IMR-90 (cell line): ENCODE measurements at regions not wholly inside any gene's neighbourhood (a gene's known extent, or its start where the extent isn't known, plus 50 kb on each side); places are given as distances from the start of the nearest gene placed in this dataset.

Source experiments
- ATAC-seq: fragments of 200-7000 bp; cut with Tn5 transposase; 2 replicates; pipeline ENCODE4 v1.9.1; 2020; ENCODE audit warnings: low read depth, mild to moderate bottlenecking, moderate library complexity
- BruUV-seq: library from RNA; stranded (reverse); fragments of 400-500 nt; replicated peaks from 2 replicates; lab custom pipeline; 2021; lab: Mats Ljungman, UMichigan
- CTCF ChIA-PET: fragments of 300-600 bp; formaldehyde crosslinking; extraction: SDS; loops from one replicate; lab custom pipeline; 2021; ENCODE audit warnings: antibody characterized with exemption; lab: Yijun Ruan, JAX
- POLR2A ChIA-PET: fragments of 300-600 bp; sonication (Branson Sonifier 250); formaldehyde crosslinking; loops from one replicate; lab custom pipeline; 2022; ENCODE audit warnings: antibody characterized with exemption; ENCODE audit not compliant: unreplicated experiment; lab: Charles Lee
- DNase-seq: peaks from one replicate; pipeline ENCODE4 v3.0.0; 2013
- H2AFZ ChIP-seq: replicated peaks from 2 replicates; pipeline ENCODE3; 2013; ENCODE audit warnings: low read length, mild to moderate bottlenecking; ENCODE audit not compliant: poor library complexity
- H2AK5ac ChIP-seq: 2 replicates; pipeline ENCODE4 v1.6.1; 2013; ENCODE audit warnings: low read depth, low read length, inconsistent platforms
- H2AK9ac ChIP-seq: replicated peaks from 2 replicates; pipeline ENCODE3; 2013; ENCODE audit warnings: mild to moderate bottlenecking, low read depth, low read length, moderate library complexity; ENCODE audit not compliant: poor library complexity
- H2BK120ac ChIP-seq: 2 replicates; pipeline ENCODE4 v1.6.1; 2013; ENCODE audit warnings: low read depth, low read length, inconsistent platforms
- H2BK15ac ChIP-seq: 3 replicates; pipeline ENCODE4 v1.6.1; 2013; ENCODE audit warnings: low read depth, low read length, inconsistent platforms
- H2BK20ac ChIP-seq: 2 replicates; pipeline ENCODE4 v1.6.1; 2013; ENCODE audit warnings: low read depth, mild to moderate bottlenecking, inconsistent platforms, low read length, moderate library complexity
- H2BK5ac ChIP-seq: 2 replicates; pipeline ENCODE4 v1.6.1; 2013; ENCODE audit warnings: mild to moderate bottlenecking, low read depth, low read length, inconsistent platforms; ENCODE audit not compliant: poor library complexity, severe bottlenecking
- H3K14ac ChIP-seq: replicated peaks from 2 replicates; pipeline ENCODE4 v1.6.1; 2013; ENCODE audit warnings: low read depth, low read length, inconsistent platforms
- H3K18ac ChIP-seq: 2 replicates; pipeline ENCODE4 v1.6.1; 2013; ENCODE audit warnings: low read depth, low read length, control low read depth
- H3K23ac ChIP-seq: 2 replicates; pipeline ENCODE4 v1.6.1; 2013; ENCODE audit warnings: low read depth, low read length, inconsistent platforms
- H3K27ac ChIP-seq: 2 replicates; pipeline ENCODE4 v1.5.1; 2013; ENCODE audit warnings: mild to moderate bottlenecking, control low read depth, low read length; ENCODE audit not compliant: insufficient read depth
- H3K27me3 ChIP-seq: 2 replicates; pipeline ENCODE4 v1.6.1; 2013; ENCODE audit warnings: low read length; ENCODE audit not compliant: control insufficient read depth, insufficient read depth
- H3K36me3 ChIP-seq: 2 replicates; pipeline ENCODE4 v1.6.1; 2013; ENCODE audit warnings: low read length, mixed read lengths; ENCODE audit not compliant: control insufficient read depth, insufficient read depth
- H3K4ac ChIP-seq: 2 replicates; pipeline ENCODE4 v1.6.1; 2013; ENCODE audit warnings: low read depth, low read length, inconsistent platforms
- H3K4me1 ChIP-seq: 2 replicates; pipeline ENCODE4 v1.6.1; 2013; ENCODE audit warnings: low read length, mixed read lengths; ENCODE audit not compliant: control insufficient read depth, insufficient read depth
- H3K4me2 ChIP-seq: 2 replicates; pipeline ENCODE4 v1.6.1; 2013; ENCODE audit warnings: low read depth, mild to moderate bottlenecking, control low read depth, low read length, moderate library complexity
- H3K4me3 ChIP-seq: 2 replicates; pipeline ENCODE4 v1.5.1; 2013; ENCODE audit warnings: low read depth, mild to moderate bottlenecking, control low read depth, low read length, moderate library complexity; ENCODE audit not compliant: insufficient read depth
- H3K56ac ChIP-seq: 2 replicates; pipeline ENCODE4 v1.6.1; 2013; ENCODE audit warnings: low read length, inconsistent platforms; ENCODE audit not compliant: insufficient read depth; ENCODE audit errors: extremely low read depth
- H3K79me1 ChIP-seq, 2 experiments: 2 replicates each; pipeline ENCODE4 v1.6.1; 2013; ENCODE audit warnings: low read length in 2 of 2, inconsistent platforms in 1 of 2, low read depth in 1 of 2
- H3K9ac ChIP-seq: 2 replicates; pipeline ENCODE4 v1.6.1; 2013; ENCODE audit warnings: low read depth, low read length, control low read depth
- H3K9me1 ChIP-seq: 2 replicates; pipeline ENCODE4 v1.6.1; 2013; ENCODE audit warnings: low read length, inconsistent platforms; ENCODE audit not compliant: insufficient read depth
- H3K9me3 ChIP-seq: 2 replicates; pipeline ENCODE4 v1.6.1; 2013; ENCODE audit warnings: low read length; ENCODE audit not compliant: control insufficient read depth, insufficient read depth
- H4K20me1 ChIP-seq: 2 replicates; pipeline ENCODE4 v1.6.1; 2013; ENCODE audit warnings: low read length, inconsistent platforms; ENCODE audit not compliant: insufficient read depth
- H4K5ac ChIP-seq: 2 replicates; pipeline ENCODE4 v1.6.1; 2013; ENCODE audit warnings: mild to moderate bottlenecking, low read depth, low read length, control low read depth
- H4K8ac ChIP-seq, 2 experiments: 2 replicates each; pipeline ENCODE4 v1.6.1; 2013; ENCODE audit warnings: low read depth in 2 of 2, low read length in 2 of 2, control low read depth in 1 of 2, inconsistent platforms in 1 of 2
- H4K91ac ChIP-seq: 2 replicates; pipeline ENCODE4 v1.6.1; 2013; ENCODE audit warnings: low read depth, low read length, inconsistent platforms; ENCODE audit not compliant: insufficient read depth
- BHLHE40 ChIP-seq: fragments of 150-350 bp; IDR thresholded peaks from 2 replicates; pipeline ENCODE4 v1.6.1; 2016; ENCODE audit warnings: mild to moderate bottlenecking, low read depth, low read length
- CEBPB ChIP-seq: IDR thresholded peaks from 2 replicates; pipeline ENCODE4 v1.6.1; 2012; ENCODE audit warnings: low read depth, low read length, improper control_type of control experiment
- CHD1 ChIP-seq: IDR thresholded peaks from 2 replicates; pipeline ENCODE4 v1.6.1; 2012; ENCODE audit warnings: low read depth, low read length, improper control_type of control experiment
- ELK1 ChIP-seq: fragments of 150-350 bp; IDR thresholded peaks from 2 replicates; pipeline ENCODE4 v1.6.1; 2016; ENCODE audit warnings: low read depth, mild to moderate bottlenecking, low read length, moderate library complexity, borderline replicate concordance
- FOS ChIP-seq: fragments of 150-350 bp; IDR thresholded peaks from 2 replicates; pipeline ENCODE4 v1.6.1; 2016; ENCODE audit warnings: low read depth, low read length
- MAFK ChIP-seq: IDR thresholded peaks from 2 replicates; pipeline ENCODE4 v1.6.1; 2012; ENCODE audit warnings: low read depth, low read length, improper control_type of control experiment
- MAZ ChIP-seq: IDR thresholded peaks from 2 replicates; pipeline ENCODE4 v1.6.1; 2012; ENCODE audit warnings: low read depth, mild to moderate bottlenecking, low read length, improper control_type of control experiment, moderate library complexity, borderline replicate concordance
- MXI1 ChIP-seq: IDR thresholded peaks from 2 replicates; pipeline ENCODE4 v1.6.1; 2012; ENCODE audit warnings: low read depth, mild to moderate bottlenecking, low read length, moderate library complexity, borderline replicate concordance
- NFE2L2 ChIP-seq: fragments of 150-350 bp; IDR thresholded peaks from 2 replicates; pipeline ENCODE4 v1.6.1; 2016; ENCODE audit warnings: low read depth, mild to moderate bottlenecking, low read length
- POLR2A ChIP-seq: IDR thresholded peaks from 2 replicates; pipeline ENCODE4 v1.6.1; 2012; ENCODE audit warnings: mild to moderate bottlenecking, low read depth, low read length
- RAD21 ChIP-seq: IDR thresholded peaks from 2 replicates; pipeline ENCODE4 v1.6.1; 2012; ENCODE audit warnings: low read length, improper control_type of control experiment
- RCOR1 ChIP-seq: IDR thresholded peaks from 2 replicates; pipeline ENCODE4 v1.6.1; 2012; ENCODE audit warnings: mild to moderate bottlenecking, low read length, improper control_type of control experiment; ENCODE audit not compliant: insufficient replicate concordance
- RFX5 ChIP-seq: IDR thresholded peaks from 2 replicates; pipeline ENCODE4 v1.8.0; 2012; ENCODE audit warnings: low read depth, mild to moderate bottlenecking, low read length, moderate library complexity
- SMC3 ChIP-seq: fragments of 150-350 bp; IDR thresholded peaks from 2 replicates; pipeline ENCODE4 v1.6.1; 2016; ENCODE audit warnings: low read depth, mild to moderate bottlenecking, antibody characterized with exemption, low read length, moderate library complexity
- WGBS, 2 experiments: methylation state at CpG; one replicate each; pipeline versions ENCODE4 v1.1.5 to v1.1.7; 2013; ENCODE audit warnings: missing lambda C conversion rate in 2 of 2; ENCODE audit not compliant: insufficient read length in 1 of 2; ENCODE audit errors: extremely low coverage in 2 of 2; 5-methylcytosine and 5-hydroxymethylcytosine counted together
- dilution Hi-C: fragments of 300-500 bp; cut with HindIII; formaldehyde crosslinking; loops from one replicate; pipeline ENCODE4 v1.14.3; 2018; ENCODE audit warnings: low sequenced_read_pairs; ENCODE audit not compliant: unreplicated experiment
- in situ Hi-C: fragments of 300-500 bp; cut with MboI; formaldehyde crosslinking; loops from 3 replicates; pipeline ENCODE4 v1.14.3; 2019; ENCODE audit warnings: low sequenced_read_pairs, inconsistent platforms, mixed read lengths
- intact Hi-C: fragments of 100-400 bp; cut with micrococcal nuclease; formaldehyde crosslinking; loops from 2 replicates; pipeline ENCODE4 v1.10.0; 2022
- TF ChIP-seq, protein P1 (sequence below): fragments of 150-350 bp; IDR thresholded peaks from 2 replicates; pipeline ENCODE4 v1.6.1; 2017; ENCODE audit warnings: mild to moderate bottlenecking, antibody characterized with exemption, low read length, low read depth
- TF ChIP-seq, protein P2 (sequence below): conservative IDR thresholded peaks from 2 replicates; pipeline ENCODE4 v1.5.1; 2012; ENCODE audit warnings: mild to moderate bottlenecking, low read depth, low read length, improper control_type of control experiment

GRCh38 chr16:11418506-11418905 lies 73.2 kb downstream of the RMI2 start:
- DNase-seq: no peak
- ATAC-seq: no peak
- TF ChIP-seq RAD21: no peak
- no peak for TF ChIP-seq MAZ
- TF ChIP-seq, protein P1, sequence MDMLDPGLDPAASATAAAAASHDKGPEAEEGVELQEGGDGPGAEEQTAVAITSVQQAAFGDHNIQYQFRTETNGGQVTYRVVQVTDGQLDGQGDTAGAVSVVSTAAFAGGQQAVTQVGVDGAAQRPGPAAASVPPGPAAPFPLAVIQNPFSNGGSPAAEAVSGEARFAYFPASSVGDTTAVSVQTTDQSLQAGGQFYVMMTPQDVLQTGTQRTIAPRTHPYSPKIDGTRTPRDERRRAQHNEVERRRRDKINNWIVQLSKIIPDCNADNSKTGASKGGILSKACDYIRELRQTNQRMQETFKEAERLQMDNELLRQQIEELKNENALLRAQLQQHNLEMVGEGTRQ: no peak
- TF ChIP-seq, protein P2, sequence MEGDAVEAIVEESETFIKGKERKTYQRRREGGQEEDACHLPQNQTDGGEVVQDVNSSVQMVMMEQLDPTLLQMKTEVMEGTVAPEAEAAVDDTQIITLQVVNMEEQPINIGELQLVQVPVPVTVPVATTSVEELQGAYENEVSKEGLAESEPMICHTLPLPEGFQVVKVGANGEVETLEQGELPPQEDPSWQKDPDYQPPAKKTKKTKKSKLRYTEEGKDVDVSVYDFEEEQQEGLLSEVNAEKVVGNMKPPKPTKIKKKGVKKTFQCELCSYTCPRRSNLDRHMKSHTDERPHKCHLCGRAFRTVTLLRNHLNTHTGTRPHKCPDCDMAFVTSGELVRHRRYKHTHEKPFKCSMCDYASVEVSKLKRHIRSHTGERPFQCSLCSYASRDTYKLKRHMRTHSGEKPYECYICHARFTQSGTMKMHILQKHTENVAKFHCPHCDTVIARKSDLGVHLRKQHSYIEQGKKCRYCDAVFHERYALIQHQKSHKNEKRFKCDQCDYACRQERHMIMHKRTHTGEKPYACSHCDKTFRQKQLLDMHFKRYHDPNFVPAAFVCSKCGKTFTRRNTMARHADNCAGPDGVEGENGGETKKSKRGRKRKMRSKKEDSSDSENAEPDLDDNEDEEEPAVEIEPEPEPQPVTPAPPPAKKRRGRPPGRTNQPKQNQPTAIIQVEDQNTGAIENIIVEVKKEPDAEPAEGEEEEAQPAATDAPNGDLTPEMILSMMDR: no peak
- TF ChIP-seq NFE2L2: no peak
- no peak for TF ChIP-seq CHD1
- TF ChIP-seq MXI1: no peak
- no peak for TF ChIP-seq RFX5
- no peak for TF ChIP-seq ELK1
- TF ChIP-seq RCOR1: no peak
- TF ChIP-seq MAFK: no peak
- TF ChIP-seq BHLHE40: no peak
- no peak for TF ChIP-seq POLR2A
- TF ChIP-seq FOS: no peak
- no peak for TF ChIP-seq CEBPB
- TF ChIP-seq SMC3: no peak
- Histone ChIP-seq H2BK5ac (no peak overlapping the region), H3K14ac (no peak overlapping the region), H4K91ac (no peak overlapping the region), H3K9ac (no peak overlapping the region), H3K18ac (no peak overlapping the region), H2AK9ac (no peak overlapping the region), H2AK5ac (no peak overlapping the region), H3K27me3 (no peaks in the 10 kb centered on the region; the same call in 1 of the 2 replicates), H3K56ac (no peak overlapping the region), H3K4me1 (no peaks in the 10 kb centered on the region), H3K9me1 (no peaks in the 10 kb centered on the region), H3K4me2 (no peak overlapping the region), H2BK20ac (no peak overlapping the region), H4K8ac (no peak overlapping the region), H3K79me1 (no peaks in the 10 kb centered on the region), H3K4me3 (no peak overlapping the region), H4K5ac (no peak overlapping the region), H2BK120ac (no peak overlapping the region), H3K9me3 (no peaks in the 10 kb centered on the region), H3K27ac (no peak overlapping the region), H3K36me3 (no peaks in the 10 kb centered on the region), H3K4ac (no peak overlapping the region), H4K20me1 (no peaks in the 10 kb centered on the region), H2AFZ (no peak overlapping the region), H2BK15ac (no peak overlapping the region), H3K23ac (no peak overlapping the region)
- POLR2A ChIA-PET: no interaction called here
- dilution Hi-C loops: no loop called here
- BruUV-seq: no TSS peak
- no CpG with 5 or more reads among the region's 4 CpGs for WGBS, 2 experiments
- in situ Hi-C loops: no loop called here
- intact Hi-C loops: no loop called here
- CTCF ChIA-PET: no interaction called here
